Endothelial cell of hepatic sinusoid (primary cell): ENCODE measurements at regions not wholly inside any gene's neighbourhood (a gene's known extent, or its start where the extent isn't known, plus 50 kb on each side); places are given as distances from the start of the nearest gene placed in this dataset.

Experiments used
- in situ Hi-C: cut with HindIII; loops from 2 replicates; pipeline ENCODE4 v1.10.0; 2017; ENCODE audit warnings: low sequenced_read_pairs

DNA sequence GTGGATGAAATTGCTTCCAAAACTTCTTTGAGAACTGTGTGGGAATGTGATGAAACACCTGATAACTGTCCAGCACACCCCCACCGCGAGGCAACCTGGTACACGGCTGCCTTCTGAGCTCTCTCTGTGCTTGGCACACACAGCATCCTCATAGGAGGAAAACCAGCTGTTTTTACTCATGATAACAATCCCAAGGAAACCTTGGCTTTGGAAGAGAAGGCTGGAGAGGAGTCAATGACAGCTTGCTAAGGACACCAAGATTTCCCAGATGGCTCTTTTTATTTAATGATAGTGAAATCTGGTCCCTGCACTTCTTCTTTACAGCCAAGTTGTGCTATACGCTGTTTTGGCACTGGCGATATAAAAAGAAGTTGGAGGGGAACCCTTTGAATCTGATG, 232.5 kb upstream of the FN1 start:
- in situ Hi-C loops = no loop called here

DNA sequence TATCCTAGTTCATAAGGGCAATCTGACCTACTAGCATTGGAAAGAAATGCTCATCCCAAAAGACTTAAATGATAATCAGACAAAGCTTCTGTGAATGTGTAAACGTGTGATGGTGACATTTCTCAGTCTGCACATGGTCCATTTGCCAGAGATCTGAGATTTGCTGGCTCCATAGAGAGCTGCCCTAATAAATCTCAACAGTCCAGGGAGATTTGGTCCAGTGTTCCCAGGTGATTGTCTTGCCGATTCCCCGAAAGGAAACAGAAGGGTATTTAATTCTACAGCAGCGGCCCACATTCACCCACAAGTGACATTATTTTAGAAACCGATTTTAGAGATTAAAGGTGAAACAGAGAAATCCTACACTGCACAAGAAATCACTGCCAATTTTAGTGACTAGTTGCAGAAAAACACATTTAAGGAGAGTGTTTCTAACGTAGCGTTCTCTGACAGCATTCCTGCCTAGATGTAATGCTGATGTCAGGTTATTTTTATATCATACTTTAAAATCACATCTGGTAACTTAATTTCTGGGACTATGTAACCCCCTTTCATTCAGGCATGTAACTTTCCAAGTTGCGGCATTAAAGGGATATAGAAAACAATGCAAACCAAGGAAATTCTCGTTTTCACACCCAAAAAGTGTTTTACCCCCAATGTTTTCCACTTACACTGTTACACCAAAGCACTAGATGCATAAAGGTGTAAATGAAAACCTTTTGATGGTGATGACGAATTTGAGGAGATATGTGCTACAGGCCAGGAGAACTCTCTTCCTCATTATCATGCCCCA, 231.9 kb upstream of the FN1 start:
- in situ Hi-C loops = no loop called here

DNA sequence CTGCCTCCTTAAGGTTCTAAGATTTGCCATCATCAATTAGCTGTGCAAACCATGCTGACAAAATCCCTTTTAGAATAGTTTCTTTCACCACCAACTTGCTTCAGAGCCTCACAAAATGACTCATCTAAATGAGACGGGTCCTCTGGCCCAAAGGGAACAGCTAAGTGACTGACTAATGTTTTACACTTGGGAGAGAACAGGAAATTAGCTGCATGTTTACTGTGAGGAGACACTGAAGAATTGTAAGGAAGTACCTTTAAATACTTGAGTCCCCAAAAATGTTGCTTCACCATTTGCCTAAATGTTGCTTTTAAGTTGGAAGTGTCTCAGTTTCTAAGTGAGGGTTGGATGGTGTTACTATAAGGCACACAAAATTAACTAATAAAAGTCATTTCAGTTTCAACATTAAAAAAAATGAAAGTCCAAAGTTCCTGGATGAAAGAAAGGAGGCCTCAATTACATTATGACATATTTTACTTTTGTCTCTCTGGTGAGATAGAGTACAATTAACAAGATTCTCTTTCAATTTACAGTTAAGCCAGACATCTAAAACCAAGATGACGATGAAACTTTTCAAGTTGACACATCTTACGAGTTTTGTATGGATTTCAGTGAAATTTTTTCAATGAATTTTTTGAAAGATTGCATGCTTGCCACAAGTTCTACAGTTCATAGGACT, 229.1 kb upstream of the FN1 start:
- in situ Hi-C loops = no loop called here

DNA sequence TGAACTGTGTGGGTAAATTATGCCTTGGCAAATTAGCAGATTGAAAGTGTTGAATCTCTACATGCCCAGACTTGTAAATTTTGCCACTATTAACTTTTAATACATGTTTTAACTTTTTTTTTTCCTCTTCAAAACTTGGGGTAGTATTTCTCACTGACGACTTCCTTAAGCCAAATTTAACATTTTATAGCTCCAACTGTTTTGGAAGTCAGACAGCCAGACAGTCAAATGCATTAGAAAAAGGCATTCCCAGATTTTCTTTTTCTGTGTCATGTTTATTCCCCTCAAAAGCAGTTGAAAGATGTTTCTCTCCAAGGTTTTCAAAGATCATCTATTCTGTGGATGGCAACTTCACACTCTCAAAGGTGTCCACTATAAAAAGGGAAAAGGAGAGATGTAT, 226.8 kb upstream of the FN1 start:
- in situ Hi-C loops = no loop called here

DNA sequence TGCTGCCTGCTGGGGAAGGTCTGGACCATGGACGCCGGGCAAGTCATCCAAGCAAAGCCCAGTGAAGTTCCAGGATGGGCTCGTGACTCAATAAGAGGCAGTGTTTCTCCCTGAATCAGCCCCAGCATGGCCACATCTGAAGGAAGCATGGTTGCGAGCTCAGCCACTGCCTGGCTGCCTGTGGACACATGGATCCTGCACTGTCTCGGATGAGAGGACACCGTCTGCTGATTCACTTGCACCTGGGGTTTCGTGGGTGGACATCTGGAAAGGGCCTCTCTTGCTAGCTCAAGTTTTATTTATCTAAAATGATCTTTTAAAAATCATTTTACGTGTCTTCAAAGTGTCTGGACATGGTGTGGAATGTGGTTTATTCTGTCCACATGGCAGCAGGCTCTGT, 224.8 kb upstream of the FN1 start:
- in situ Hi-C loops = no loop called here

DNA sequence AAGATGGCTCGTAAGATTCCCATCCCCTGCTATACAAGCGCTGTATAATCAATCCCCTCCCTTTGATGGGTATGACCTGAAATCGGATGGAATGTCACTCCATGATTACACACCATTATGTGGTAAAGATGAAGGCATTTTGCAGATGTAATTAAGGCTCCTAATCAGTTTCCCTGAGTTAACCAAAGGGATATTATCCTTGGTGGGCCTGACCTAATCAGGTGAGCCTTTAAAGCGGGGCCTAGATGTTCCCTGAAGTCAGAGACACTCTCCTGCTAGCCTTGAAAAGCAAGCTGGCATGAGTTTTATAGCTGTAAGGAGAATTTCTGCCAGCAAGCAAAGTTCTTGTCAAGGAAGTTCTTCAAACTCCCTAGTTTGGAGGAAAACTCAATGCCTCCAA, 223.8 kb upstream of the FN1 start:
- in situ Hi-C loops = no loop called here

DNA sequence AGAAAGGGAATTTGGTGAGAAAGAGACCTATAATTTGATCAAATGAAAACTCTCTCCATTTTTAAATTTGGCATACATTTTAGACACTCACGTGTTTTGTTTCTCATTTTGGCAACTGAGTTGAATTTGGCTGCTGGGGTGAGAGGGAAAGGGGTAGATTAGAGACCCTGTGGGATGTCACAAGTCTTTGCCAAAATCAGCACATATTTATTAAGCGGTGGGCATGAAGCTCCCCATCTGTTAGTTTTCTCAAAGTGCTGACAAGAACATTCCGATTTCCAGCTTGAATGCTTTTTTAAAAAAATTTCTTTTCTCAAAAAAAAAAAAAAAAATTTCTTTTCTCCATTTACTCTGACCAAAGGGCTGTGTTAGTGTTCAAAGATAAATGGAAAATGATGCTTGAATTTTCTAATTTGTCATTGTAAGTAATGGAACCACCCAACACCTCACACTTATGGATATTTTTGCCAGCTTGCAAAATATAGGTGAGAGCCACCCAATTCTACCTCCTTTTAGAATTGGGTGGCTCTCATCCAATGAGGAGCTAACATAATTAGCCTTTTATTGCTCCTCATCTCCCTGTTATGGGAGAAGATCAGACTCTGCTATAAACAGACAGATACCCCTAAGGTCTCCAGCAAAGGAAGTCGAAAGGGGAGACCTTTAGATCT, 222.9 kb upstream of the FN1 start:
- in situ Hi-C loops = no loop called here

DNA sequence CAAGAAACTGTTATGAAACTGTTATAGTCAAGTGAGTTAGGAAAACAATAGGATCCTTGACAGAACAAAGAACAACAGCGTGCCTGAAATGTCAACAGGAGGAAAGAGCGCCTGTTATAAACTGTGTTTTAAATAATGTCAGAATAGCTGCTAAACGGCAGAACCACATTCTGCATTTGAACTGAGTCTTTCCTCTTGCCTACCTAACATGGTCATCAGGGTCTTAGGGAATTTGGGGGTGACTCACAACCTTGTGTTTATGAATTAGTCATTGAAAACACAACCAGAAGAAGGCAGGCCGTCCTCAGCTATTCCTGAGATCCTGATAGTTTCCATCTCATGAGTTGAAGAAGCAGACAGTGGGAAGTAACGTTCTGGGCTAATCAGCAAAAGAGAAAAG, 222.0 kb upstream of the FN1 start:
- in situ Hi-C loops = no loop called here

DNA sequence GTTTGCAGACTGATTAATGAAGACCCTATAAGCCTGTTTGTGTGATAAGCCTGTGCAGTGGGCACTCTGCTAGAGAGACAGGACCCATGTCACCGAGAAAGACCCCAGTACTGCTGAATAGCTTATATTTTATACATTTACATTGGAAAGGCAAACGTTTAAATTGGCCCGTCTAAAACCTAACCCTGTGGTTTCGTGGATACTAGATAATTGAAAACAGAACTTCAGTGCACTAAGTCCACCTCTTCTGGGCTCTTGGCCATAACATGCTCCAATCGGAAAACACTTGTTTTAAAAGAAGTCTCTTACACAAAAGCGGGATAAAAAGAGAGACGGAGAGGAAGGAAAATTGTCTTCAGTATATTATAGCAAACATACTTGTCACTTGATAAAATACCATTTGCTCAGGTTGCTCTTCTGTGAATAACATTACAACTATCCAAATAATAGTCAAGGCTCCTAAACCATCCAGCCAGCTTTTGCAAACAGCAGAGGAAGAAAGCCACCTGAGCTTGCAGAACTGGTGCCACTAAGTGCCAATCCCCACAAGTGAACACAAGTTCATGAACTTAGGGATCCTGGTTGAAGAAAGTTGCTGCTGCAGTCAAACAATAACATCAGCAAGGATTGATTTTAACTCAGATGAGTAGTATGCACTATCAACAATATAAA, 218.4 kb upstream of the FN1 start:
- in situ Hi-C loops = no loop called here

DNA sequence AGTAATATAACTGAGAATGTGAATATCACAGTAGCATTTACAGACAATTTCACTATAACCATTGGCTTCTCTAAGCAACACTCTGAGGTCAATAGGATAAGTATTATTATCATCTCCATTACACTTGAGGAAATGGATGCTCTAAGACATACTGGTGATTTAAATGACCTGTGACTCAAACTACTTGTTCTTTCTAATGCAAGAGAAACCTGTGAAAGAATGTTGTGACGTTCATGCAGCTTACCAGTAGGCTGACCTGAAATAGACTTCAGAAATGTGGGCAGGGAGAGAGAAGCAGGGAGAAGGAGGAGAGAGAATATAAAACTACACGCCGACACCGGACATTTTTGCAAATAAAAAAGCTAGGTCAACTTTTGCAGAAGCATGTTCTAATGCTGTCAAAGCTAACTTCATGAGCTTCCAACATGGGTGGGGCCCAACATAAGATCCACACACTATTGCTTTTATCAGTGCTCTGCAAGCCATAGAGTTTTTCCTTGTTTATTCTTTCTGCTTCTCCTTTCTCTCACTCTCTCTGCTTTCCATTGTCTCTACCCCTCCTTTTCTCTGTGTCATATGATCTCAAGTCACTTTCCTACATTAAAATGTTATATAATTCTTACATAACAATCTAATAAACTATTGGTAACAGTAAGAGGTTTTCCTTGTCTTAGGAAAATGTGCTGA, 217.6 kb upstream of the FN1 start:
- in situ Hi-C loops = no loop called here

DNA sequence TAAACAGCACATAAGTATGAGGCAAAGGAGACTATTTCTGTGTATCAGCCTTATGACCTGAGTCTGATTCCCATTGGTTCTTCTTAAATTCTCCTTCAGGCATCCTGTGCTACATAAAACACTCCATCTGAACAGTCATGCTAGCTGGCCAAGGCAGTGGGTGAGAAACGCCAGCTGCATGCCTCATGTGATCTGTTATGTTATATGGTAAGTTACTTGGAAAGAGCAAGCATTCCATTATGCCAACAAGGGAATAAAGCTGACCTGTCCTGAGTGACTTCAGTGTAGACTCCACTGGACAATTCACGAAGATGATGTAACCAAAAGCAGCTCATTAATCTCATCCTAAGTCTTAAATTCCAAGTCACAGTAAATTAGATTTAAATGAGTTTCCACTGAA, 216.5 kb upstream of the FN1 start:
- in situ Hi-C loops = no loop called here

DNA sequence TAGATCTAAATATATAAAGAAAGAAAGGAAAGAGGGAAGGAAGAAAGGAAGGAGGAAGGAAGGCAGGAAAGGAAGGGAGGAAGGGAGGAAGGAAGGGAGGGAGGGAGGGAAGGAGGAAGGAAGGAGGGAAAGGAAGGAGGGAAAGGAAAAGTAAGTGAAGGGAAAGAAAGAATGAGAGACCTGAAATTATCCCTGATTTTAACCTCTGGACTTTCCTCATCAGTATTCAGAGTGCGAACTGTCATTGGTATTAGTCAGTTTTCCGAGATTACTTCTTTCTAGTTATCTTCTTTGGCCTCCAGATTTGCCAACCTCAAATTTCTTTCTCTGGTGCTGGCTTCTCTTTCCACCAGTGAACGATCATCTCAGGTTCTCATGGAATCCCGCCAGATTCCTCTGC, 215.5 kb upstream of the FN1 start:
- in situ Hi-C loops = no loop called here

DNA sequence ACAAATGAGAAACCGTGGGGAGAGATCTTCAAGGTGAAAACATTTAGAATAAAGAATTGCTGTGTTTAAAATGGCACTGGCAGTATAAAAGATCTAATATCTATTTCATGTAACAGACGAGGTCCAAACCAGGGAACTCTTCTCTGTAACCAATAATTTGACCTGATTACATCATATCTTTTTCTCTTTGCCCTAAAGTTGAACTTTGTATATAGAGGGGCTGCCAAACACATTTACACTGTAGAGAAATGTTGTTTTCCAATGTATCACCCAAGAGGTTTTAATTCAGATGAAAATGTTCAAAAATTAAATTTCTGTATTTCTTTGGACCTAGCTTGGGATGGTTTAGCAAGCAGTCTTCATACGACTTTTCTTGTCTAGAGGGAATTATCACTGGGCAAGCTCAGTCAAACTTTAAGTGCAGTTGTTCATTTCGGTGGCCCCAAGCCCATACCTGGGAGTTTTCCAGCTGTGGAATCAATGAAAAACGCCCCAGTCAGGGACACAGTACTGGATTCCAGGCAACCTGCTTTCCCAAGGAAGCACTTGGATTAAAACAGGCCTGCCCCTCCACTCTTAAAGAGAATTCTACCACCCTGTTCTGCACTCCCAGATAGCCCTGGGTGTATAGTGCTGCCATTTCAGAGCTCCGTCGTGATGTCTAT, 208.5 kb upstream of the FN1 start:
- in situ Hi-C loops = no loop called here

DNA sequence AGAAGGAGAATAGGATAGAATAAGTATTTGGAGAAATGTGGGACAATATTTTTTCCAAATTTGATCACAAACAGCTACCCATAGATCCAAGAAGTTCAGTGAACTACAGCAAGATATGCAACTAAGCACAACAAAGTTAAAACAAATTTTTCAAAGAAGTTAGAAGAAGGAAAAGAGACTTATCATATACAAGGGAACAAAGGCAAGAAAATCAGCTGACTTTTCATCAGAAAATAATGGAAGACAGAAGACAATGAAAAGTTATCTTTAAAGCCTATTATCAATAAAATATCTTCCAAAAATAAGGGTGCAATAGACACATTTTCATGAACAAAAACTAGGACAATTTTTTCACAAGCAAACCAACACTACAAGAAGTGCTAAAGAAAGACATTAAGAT, 202.8 kb upstream of the FN1 start:
- in situ Hi-C loops = no loop called here

DNA sequence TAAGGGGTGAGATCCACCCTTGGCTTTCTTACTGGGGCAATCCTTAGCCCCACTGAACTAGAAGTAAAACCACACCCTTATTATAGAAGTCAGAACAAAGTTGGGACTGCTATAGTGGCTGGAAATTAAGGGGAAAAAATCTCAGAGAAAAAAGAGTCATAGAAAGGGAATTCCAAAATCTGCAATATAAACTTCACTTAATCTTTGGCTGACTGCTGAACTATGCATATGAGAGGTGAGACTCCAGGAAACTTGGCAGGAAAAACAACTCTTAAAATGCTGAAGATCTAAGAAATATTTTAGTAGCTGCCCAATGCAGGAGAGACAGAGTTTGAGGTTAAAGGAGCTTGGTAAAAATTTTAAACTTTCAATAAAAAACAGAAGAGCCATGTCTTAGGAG, 201.8 kb upstream of the FN1 start:
- in situ Hi-C loops = no loop called here

DNA sequence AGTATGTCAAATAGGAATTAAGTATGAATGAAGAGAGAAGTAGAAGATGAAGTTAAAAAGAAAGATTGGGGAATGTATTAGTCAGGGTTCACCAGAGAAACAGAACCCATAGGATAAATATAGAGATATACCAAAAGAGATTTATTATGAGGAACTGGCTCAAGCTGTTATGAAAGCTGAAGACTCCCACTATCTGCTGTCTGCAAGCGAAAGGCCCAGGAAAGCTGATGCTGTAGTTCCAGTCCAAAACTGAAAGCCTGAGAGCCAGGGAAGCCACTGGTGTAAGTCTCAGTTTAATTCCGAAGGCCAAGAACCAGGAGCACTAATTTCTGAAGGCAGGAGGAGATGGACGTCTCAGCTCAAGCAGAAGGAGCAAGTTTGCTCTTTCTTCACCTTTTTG, 200.9 kb upstream of the FN1 start:
- in situ Hi-C loops = no loop called here

DNA sequence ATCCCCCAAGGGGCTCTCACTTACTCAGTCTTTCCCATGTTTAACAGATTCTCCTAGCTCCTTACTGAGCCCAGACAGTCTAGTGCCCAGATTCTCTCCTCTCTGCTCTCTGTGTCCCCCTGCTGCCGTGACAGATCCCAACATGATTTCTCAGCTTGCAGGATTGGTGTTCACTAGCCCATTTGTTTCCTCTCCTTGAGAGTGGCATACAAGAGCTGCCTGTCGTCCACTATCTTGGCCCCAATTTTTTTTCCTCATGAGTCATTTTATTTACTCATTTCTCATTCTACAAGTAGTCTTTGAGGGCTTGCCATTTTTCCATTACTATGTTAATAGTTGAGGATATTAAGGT, 199.9 kb upstream of the FN1 start:
- in situ Hi-C loops = no loop called here

DNA sequence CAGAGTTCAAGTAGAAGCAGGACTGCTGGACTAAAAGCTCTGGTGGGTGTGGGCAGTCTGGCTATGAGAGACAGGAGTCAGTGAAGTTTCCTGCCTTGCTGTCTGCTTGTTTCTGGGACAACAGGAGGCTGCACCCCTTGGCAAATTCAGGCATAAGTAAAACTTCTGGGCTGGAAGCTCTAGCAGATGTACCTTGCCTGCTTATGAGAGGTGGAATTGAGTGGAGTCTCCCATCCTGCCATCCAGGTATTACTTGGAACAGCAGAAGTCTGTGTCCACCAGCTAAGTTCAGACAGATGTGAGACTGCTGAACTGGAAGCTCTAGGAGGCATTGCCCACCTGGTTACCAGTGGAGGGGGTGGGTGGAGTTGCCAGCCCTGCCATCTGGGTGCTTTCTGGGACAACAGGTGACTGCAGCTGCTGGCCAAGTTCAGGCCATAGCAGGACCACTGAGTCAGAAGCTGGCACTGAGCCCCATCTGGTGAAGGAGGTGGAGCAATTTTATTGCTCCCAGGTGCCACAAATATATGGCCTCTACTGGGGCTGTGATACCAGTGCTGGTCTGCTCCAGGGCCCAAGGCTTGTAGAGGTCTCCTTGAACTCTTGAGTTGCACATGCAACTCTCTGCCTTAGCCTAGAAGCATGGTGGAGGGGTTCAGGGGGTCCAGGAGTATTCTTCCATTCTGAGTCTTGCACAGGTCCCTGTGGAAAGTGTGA, 199.4 kb upstream of the FN1 start:
- in situ Hi-C loops = no loop called here

DNA sequence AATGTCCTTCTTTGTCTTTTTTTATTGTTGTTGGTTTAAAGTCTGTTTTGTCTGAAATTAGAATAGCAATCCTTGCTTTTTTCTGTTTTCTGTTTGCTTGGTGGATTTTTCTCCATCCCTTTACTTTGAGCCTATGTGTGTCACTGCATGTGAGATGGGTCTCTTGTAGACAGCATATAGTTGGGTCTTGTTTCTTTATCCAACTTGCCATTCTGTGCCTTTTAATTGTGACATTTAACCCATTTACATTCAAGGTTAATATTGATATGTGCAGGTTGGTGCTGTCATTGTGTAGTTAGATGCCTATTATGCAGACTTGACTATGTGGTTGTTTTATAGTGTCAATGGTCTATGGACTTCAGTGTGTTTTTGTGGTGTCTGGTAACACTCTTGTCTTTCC, 197.5 kb upstream of the FN1 start:
- in situ Hi-C loops = no loop called here

DNA sequence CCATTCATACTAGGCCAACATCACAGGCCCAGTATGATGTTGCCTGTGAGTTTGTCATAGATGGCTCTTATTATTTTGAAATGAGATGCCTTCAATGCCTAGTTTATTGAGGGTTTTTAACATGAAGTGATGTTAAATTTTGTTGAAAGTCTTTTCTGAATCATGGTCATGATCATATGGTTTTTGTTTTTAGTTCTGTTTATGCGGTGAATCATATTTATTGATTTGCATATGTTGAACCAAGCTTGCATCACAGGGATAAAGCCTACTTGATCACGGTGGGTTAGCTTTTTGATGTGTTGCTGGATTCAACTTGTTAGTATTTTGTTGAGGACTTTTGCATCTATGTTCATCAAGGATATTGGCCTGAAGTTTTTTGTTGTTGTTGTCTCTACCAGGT, 195.8 kb upstream of the FN1 start:
- in situ Hi-C loops = no loop called here
